ENCODE measurements at regions not wholly inside any gene's neighbourhood (a gene's known extent, or its start where the extent isn't known, plus 50 kb on each side); places are given as distances from the start of the nearest gene placed in this dataset.

- H3K4me3 ChIP-seq (ENCODE audit: control insufficient read depth, low read depth, low read length) = no peak overlapping the region
- TF ChIP-seq CTCF (IDR thresholded peaks at IDR 0.05; ENCODE audit: control insufficient read depth, insufficient read depth, low read depth, low read length, missing control alignments) = no peak
- no peak for DNase-seq (ENCODE audit: low read depth)
Observed at GRCh38 chr5:173709145-173709544, 92.7 kb upstream of the BOD1 start.

GRCh38 chr5:173709761-173710160 lies 93.3 kb upstream of the BOD1 start:
- no peak overlapping the region for H3K4me3 ChIP-seq (ENCODE audit: control insufficient read depth, low read depth, low read length)
- DNase-seq (ENCODE audit: low read depth) = no peak
- no peak for TF ChIP-seq CTCF (IDR thresholded peaks at IDR 0.05; ENCODE audit: control insufficient read depth, insufficient read depth, low read depth, low read length, missing control alignments)

- DNase-seq (ENCODE audit: low read depth) = no peak
- H3K4me3 ChIP-seq (ENCODE audit: control insufficient read depth, low read depth, low read length) = no peak overlapping the region
- no peak for TF ChIP-seq CTCF (IDR thresholded peaks at IDR 0.05; ENCODE audit: control insufficient read depth, insufficient read depth, low read depth, low read length, missing control alignments)
Observed at GRCh38 chr5:173710528-173710927, 94.1 kb upstream of the BOD1 start.

GRCh38 chr5:173711466-173711865 lies 95.0 kb upstream of the BOD1 start:
- no peak overlapping the region for H3K4me3 ChIP-seq (ENCODE audit: control insufficient read depth, low read depth, low read length)
- DNase-seq (ENCODE audit: low read depth) = no peak
- no peak for TF ChIP-seq CTCF (IDR thresholded peaks at IDR 0.05; ENCODE audit: control insufficient read depth, insufficient read depth, low read depth, low read length, missing control alignments)

GRCh38 chr5:173712609-173713175 lies 96.2 kb upstream of the BOD1 start:
- no peak for TF ChIP-seq CTCF (IDR thresholded peaks at IDR 0.05; ENCODE audit: control insufficient read depth, insufficient read depth, low read depth, low read length, missing control alignments)
- no peak for DNase-seq (ENCODE audit: low read depth)
- H3K4me3 ChIP-seq (ENCODE audit: control insufficient read depth, low read depth, low read length) = no peak overlapping the region

- DNase-seq (ENCODE audit: low read depth) = peak; percentile 69
Observed at GRCh38 chr5:173714551-173715428, 98.3 kb upstream of the BOD1 start.

More at GRCh38 chr5:173714551-173715428, 98.3 kb upstream of the BOD1 start:
- no peak overlapping the region for H3K4me3 ChIP-seq (ENCODE audit: control insufficient read depth, low read depth, low read length)
- TF ChIP-seq CTCF (IDR thresholded peaks at IDR 0.05; ENCODE audit: control insufficient read depth, insufficient read depth, low read depth, low read length, missing control alignments) = no peak

All from AG09309 (cell line).